Neural progenitor cell (in vitro differentiated cells): ENCODE measurements at regions not wholly inside any gene's neighbourhood (a gene's known extent, or its start where the extent isn't known, plus 50 kb on each side); places are given as distances from the start of the nearest gene placed in this dataset.

Experiments used
- DNase-seq: peaks from one replicate; pipeline ENCODE4 v3.0.0-alpha.2; 2016; ENCODE audit warnings: low spot score
- H2AFZ ChIP-seq: fragments of 200-600 bp; sonication (generic); replicated peaks from 2 replicates; pipeline ENCODE4 v1.6.1; 2016; ENCODE audit warnings: antibody characterized with exemption
- H3F3A ChIP-seq: fragments of 200-600 bp; sonication (generic); 2 replicates; pipeline ENCODE4 v1.6.1; 2016; ENCODE audit warnings: antibody characterized with exemption, low read depth
- H3K27ac ChIP-seq: fragments of 200-600 bp; sonication (generic); 2 replicates; pipeline ENCODE4 v1.5.1; 2016; ENCODE audit warnings: mild to moderate bottlenecking
- H3K27me3 ChIP-seq: fragments of 200-600 bp; sonication (generic); 2 replicates; pipeline ENCODE4 v1.6.1; 2016; ENCODE audit warnings: mild to moderate bottlenecking, moderate library complexity
- H3K36me3 ChIP-seq: fragments of 200-600 bp; sonication (generic); 2 replicates; pipeline ENCODE4 v1.5.1; 2016
- H3K4me1 ChIP-seq: fragments of 200-600 bp; sonication (generic); 2 replicates; pipeline ENCODE4 v1.6.1; 2016; ENCODE audit warnings: mixed run types
- H3K4me2 ChIP-seq: fragments of 200-600 bp; sonication (generic); 2 replicates; pipeline ENCODE4 v1.6.1; 2016
- H3K4me3 ChIP-seq: fragments of 200-600 bp; sonication (generic); 2 replicates; pipeline ENCODE4 v1.5.1; 2016
- H3K79me2 ChIP-seq: fragments of 200-600 bp; sonication (generic); 2 replicates; pipeline ENCODE4 v1.6.1; 2016; ENCODE audit warnings: low read depth
- H3K9ac ChIP-seq: fragments of 200-600 bp; sonication (generic); 2 replicates; pipeline ENCODE4 v1.6.1; 2016
- H3K9me3 ChIP-seq: fragments of 200-600 bp; sonication (generic); 2 replicates; pipeline ENCODE4 v1.5.1; 2016; ENCODE audit warnings: low read depth
- H4K20me1 ChIP-seq: fragments of 200-600 bp; sonication (generic); 2 replicates; pipeline ENCODE4 v1.6.1; 2016; ENCODE audit warnings: low read depth
- H3K27ac Mint-ChIP-seq: 3 replicates; pipeline ENCODE4 v1.8.0; 2021; ENCODE audit warnings: mixed read lengths
- H3K27me3 Mint-ChIP-seq: 2 replicates; pipeline ENCODE4 v1.8.0; 2022; ENCODE audit warnings: low read depth, mild to moderate bottlenecking, inconsistent platforms, moderate library complexity, mixed read lengths; ENCODE audit not compliant: insufficient read depth
- H3K36me3 Mint-ChIP-seq: 3 replicates; pipeline ENCODE4 v1.8.0; 2021; ENCODE audit warnings: mixed read lengths
- H3K4me1 Mint-ChIP-seq: 3 replicates; pipeline ENCODE4 v1.8.0; 2021; ENCODE audit warnings: mixed read lengths
- H3K4me3 Mint-ChIP-seq: 3 replicates; pipeline ENCODE4 v1.8.0; 2021; ENCODE audit warnings: mild to moderate bottlenecking, moderate library complexity, mixed read lengths
- H3K9me3 Mint-ChIP-seq: 3 replicates; pipeline ENCODE4 v1.8.0; 2020; ENCODE audit warnings: mixed read lengths
- EZH2 ChIP-seq: fragments of 200-600 bp; sonication (generic); IDR thresholded peaks from 2 replicates; pipeline ENCODE4 v1.6.1; 2017; ENCODE audit warnings: antibody characterized with exemption, mild to moderate bottlenecking, moderate library complexity
- EZH2phosphoT487 ChIP-seq: fragments of 200-600 bp; sonication (generic); IDR thresholded peaks from 2 replicates; pipeline ENCODE4 v1.6.1; 2017; ENCODE audit warnings: antibody characterized with exemption
- TF ChIP-seq, protein P1 (sequence below): fragments of 200-600 bp; sonication (generic); IDR thresholded peaks from 2 replicates; pipeline ENCODE4 v1.5.1; 2017; ENCODE audit warnings: antibody characterized with exemption, mild to moderate bottlenecking

DNA sequence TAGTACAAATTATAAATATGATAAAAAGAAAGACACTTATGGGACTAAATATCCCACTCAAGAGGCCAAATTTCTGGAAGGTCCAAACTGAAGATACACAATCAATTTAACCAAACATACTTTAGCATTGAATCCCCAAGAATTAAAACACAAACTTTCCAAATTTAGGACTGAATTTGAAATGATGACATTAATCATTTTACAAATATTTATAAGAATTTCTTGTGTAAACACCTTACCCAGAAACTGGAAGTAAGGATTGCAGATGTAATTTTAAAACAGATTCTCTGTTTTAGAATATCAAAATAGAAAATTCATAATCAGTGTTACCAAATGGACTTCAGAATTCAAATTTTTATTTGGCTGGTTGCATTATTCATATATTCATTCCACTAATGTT is 588.2 kb upstream of the KCND2 start:
- no peak overlapping the region for H3K27ac Mint-ChIP-seq

GRCh38 chr7:119685906-119686305 is 587.1 kb upstream of the KCND2 start:
- Histone ChIP-seq H4K20me1 (no peaks in the 10 kb centered on the region), H2AFZ (no peak overlapping the region), H3K27ac (no peak overlapping the region), H3K4me1 (no peaks in the 10 kb centered on the region), H3K27me3 (no peaks in the 10 kb centered on the region), H3F3A (no peaks in the 10 kb centered on the region), H3K9ac (no peak overlapping the region), H3K9me3 (no peaks in the 10 kb centered on the region), H3K4me2 (no peak overlapping the region), H3K36me3 (no peaks in the 10 kb centered on the region), H3K79me2 (no peaks in the 10 kb centered on the region), H3K4me3 (no peak overlapping the region)
- Mint-ChIP-seq H3K9me3 (no peaks in the 10 kb centered on the region), H3K4me3 (no peak overlapping the region), H3K4me1 (no peaks in the 10 kb centered on the region), H3K27ac (no peak overlapping the region), H3K27me3 (no peaks in the 10 kb centered on the region), H3K36me3 (no peaks in the 10 kb centered on the region)
- DNase-seq, result no peak
- TF ChIP-seq, protein P1, sequence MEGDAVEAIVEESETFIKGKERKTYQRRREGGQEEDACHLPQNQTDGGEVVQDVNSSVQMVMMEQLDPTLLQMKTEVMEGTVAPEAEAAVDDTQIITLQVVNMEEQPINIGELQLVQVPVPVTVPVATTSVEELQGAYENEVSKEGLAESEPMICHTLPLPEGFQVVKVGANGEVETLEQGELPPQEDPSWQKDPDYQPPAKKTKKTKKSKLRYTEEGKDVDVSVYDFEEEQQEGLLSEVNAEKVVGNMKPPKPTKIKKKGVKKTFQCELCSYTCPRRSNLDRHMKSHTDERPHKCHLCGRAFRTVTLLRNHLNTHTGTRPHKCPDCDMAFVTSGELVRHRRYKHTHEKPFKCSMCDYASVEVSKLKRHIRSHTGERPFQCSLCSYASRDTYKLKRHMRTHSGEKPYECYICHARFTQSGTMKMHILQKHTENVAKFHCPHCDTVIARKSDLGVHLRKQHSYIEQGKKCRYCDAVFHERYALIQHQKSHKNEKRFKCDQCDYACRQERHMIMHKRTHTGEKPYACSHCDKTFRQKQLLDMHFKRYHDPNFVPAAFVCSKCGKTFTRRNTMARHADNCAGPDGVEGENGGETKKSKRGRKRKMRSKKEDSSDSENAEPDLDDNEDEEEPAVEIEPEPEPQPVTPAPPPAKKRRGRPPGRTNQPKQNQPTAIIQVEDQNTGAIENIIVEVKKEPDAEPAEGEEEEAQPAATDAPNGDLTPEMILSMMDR, result no peak
- TF ChIP-seq EZH2phosphoT487, result no peak
- no peak for TF ChIP-seq EZH2

More for the DNA sequence above, 588.2 kb upstream of the KCND2 start:
- H3K9me3 ChIP-seq, result no peaks in the 10 kb centered on the region
- no peaks in the 10 kb centered on the region for H3F3A ChIP-seq
- H3K4me2 ChIP-seq, result no peak overlapping the region
- no peak overlapping the region for H2AFZ ChIP-seq
- H3K36me3 Mint-ChIP-seq, result no peaks in the 10 kb centered on the region
- no peaks in the 10 kb centered on the region for H3K36me3 ChIP-seq
- no peak for TF ChIP-seq EZH2
- TF ChIP-seq, protein P1, result no peak
- TF ChIP-seq EZH2phosphoT487, result no peak
- no peak overlapping the region for H3K27ac ChIP-seq
- no peak overlapping the region for H3K4me3 ChIP-seq
- H4K20me1 ChIP-seq, result no peaks in the 10 kb centered on the region
- H3K27me3 ChIP-seq, result no peaks in the 10 kb centered on the region
- no peaks in the 10 kb centered on the region for H3K4me1 Mint-ChIP-seq
- H3K79me2 ChIP-seq, result no peaks in the 10 kb centered on the region
- no peak for DNase-seq
- H3K9ac ChIP-seq, result no peak overlapping the region
- no peak overlapping the region for H3K4me3 Mint-ChIP-seq
- H3K9me3 Mint-ChIP-seq, result no peaks in the 10 kb centered on the region
- no peaks in the 10 kb centered on the region for H3K4me1 ChIP-seq
- no peaks in the 10 kb centered on the region for H3K27me3 Mint-ChIP-seq

DNA sequence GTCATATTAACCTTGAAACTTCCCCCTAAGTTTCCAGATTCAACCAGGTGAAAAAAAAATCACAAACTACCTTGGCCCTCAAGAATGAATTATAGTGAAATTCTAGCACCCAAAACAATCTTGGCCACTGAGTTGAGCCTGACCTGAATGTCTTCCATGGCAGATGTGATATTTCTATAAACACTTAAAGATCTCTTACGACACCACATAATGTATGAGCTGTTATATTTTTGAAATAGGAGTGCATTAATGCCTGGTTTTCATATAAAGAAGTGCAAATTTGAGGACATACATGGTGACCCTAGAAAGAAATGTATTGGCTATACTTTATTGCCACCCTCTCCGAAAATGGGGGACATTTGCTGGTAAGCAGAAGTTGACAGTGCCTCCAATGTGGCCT is 584.1 kb upstream of the KCND2 start:
- no peak overlapping the region for H3K9ac ChIP-seq
- H3K4me2 ChIP-seq, result no peak overlapping the region

More for the DNA sequence above, 584.1 kb upstream of the KCND2 start:
- no peak for DNase-seq
- TF ChIP-seq EZH2phosphoT487, result no peak
- TF ChIP-seq EZH2, result no peak
- TF ChIP-seq, protein P1, result no peak
- Histone ChIP-seq H3K79me2 (no peaks in the 10 kb centered on the region), H4K20me1 (no peaks in the 10 kb centered on the region), H3K4me1 (no peaks in the 10 kb centered on the region), H3K27me3 (no peaks in the 10 kb centered on the region), H3K36me3 (no peaks in the 10 kb centered on the region), H3K27ac (no peak overlapping the region), H2AFZ (no peak overlapping the region), H3F3A (no peaks in the 10 kb centered on the region), H3K9me3 (no peaks in the 10 kb centered on the region), H3K4me3 (no peak overlapping the region)
- no peak overlapping the region for H3K4me3 Mint-ChIP-seq
- H3K36me3 Mint-ChIP-seq, result no peaks in the 10 kb centered on the region
- no peak overlapping the region for H3K27ac Mint-ChIP-seq
- no peaks in the 10 kb centered on the region for H3K4me1 Mint-ChIP-seq
- no peaks in the 10 kb centered on the region for H3K27me3 Mint-ChIP-seq
- H3K9me3 Mint-ChIP-seq, result no peaks in the 10 kb centered on the region
